ENCODE measurements at regions not wholly inside any gene's neighbourhood (a gene's known extent, or its start where the extent isn't known, plus 50 kb on each side); places are given as distances from the start of the nearest gene placed in this dataset.

DNA sequence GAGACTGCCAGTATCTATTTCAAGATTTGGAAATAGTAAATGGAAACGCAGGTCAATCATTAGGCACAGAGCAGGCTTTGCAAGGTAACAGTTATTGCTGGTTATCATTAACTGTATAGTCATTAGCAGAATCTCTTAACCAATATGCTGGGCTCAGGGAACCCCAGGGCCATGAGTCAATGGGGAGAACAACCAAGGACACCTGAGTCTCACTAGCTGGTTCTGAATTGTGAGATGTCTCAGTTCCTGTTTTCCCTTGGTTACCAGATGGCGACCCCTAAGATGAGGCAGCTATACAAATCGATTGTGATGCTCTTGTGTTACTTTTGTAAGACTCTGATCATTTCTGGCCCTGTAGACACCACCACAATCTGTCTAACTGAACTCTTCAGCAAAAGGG lies 385.3 kb downstream of the HAPSTR1 start:
- TF ChIP-seq EZH2phosphoT487 (IDR thresholded peaks at IDR 0.05; ENCODE audit: insufficient read depth, low read depth) (no peak), EZH2 (IDR thresholded peaks at IDR 0.05; ENCODE audit: insufficient read depth, poor library complexity, severe bottlenecking) (no peak)
